WTC11 (cell line): ENCODE measurements at regions not wholly inside any gene's neighbourhood (a gene's known extent, or its start where the extent isn't known, plus 50 kb on each side); places are given as distances from the start of the nearest gene placed in this dataset.

Experiments
- ATAC-seq: fragments of 200-7000 bp; cut with Tn5 transposase; 2 replicates; pipeline ENCODE4 v1.10.0; 2021; ENCODE audit warnings: mild to moderate bottlenecking, moderate library complexity
- CTCF ChIA-PET: fragments of 300-600 bp; sonication (Branson Sonifier 250); formaldehyde crosslinking; loops from one replicate; lab custom pipeline; 2021; ENCODE audit warnings: antibody characterized with exemption; lab: Charles Lee
- POLR2A ChIA-PET: fragments of 350-600 bp; sonication (Branson Sonifier 250); formaldehyde crosslinking; loops from one replicate; lab custom pipeline; 2021; ENCODE audit warnings: antibody characterized with exemption; lab: Charles Lee
- DNase-seq: peaks from one replicate; pipeline ENCODE4 v3.0.0; 2021; ENCODE audit warnings: low spot score
- H3K27ac Mint-ChIP-seq: 2 replicates; pipeline ENCODE4 v1.8.0; 2021; ENCODE audit warnings: mixed read lengths
- H3K27me3 Mint-ChIP-seq: 2 replicates; pipeline ENCODE4 v1.8.0; 2021; ENCODE audit warnings: low read depth, mild to moderate bottlenecking, moderate library complexity, mixed read lengths
- H3K36me3 Mint-ChIP-seq: 2 replicates; pipeline ENCODE4 v1.8.0; 2021; ENCODE audit warnings: mixed read lengths
- H3K4me1 Mint-ChIP-seq: 2 replicates; pipeline ENCODE4 v1.8.0; 2022; ENCODE audit warnings: mixed read lengths
- H3K4me3 Mint-ChIP-seq: 2 replicates; pipeline ENCODE4 v1.8.0; 2021; ENCODE audit warnings: mild to moderate bottlenecking, moderate library complexity, mixed read lengths
- H3K9me3 Mint-ChIP-seq: 2 replicates; pipeline ENCODE4 v1.8.0; 2021; ENCODE audit warnings: mixed read lengths
- GABPB1 ChIP-seq: sonication (generic); formaldehyde crosslinking; IDR thresholded peaks from 2 replicates; pipeline ENCODE4 v1.8.1; 2023; ENCODE audit warnings: mild to moderate bottlenecking, missing genetic modification reagents
- GRHL2 ChIP-seq: fragments of 250-450 bp; sonication (Bioruptor Pico); IDR thresholded peaks from 2 replicates; pipeline ENCODE4 v1.8.0; 2022; ENCODE audit warnings: mild to moderate bottlenecking, moderate library complexity; ENCODE audit not compliant: insufficient replicate concordance, severe bottlenecking
- NFATC4 ChIP-seq: fragments of 250-450 bp; sonication (Bioruptor Pico); IDR thresholded peaks from 2 replicates; pipeline ENCODE4 v1.9.0; 2021; ENCODE audit warnings: mild to moderate bottlenecking
- SMAD3 ChIP-seq: sonication (generic); formaldehyde crosslinking; IDR thresholded peaks from 2 replicates; pipeline ENCODE4 v1.8.0; 2022; ENCODE audit warnings: missing genetic modification reagents, mild to moderate bottlenecking, borderline replicate concordance
- SOX15 ChIP-seq: fragments of 250-450 bp; sonication (Bioruptor Pico); IDR thresholded peaks from 2 replicates; pipeline ENCODE4 v1.9.0; 2021; ENCODE audit warnings: mild to moderate bottlenecking
- TCF7 ChIP-seq: sonication (generic); formaldehyde crosslinking; IDR thresholded peaks from 2 replicates; pipeline ENCODE4 v1.8.0; 2022; ENCODE audit warnings: mild to moderate bottlenecking, low read depth, missing genetic modification reagents, moderate library complexity
- ZNF263 ChIP-seq: sonication (generic); formaldehyde crosslinking; IDR thresholded peaks from 2 replicates; pipeline ENCODE4 v1.8.1; 2022; ENCODE audit warnings: low read depth, mild to moderate bottlenecking, moderate library complexity, missing genetic modification reagents
- TF ChIP-seq, protein P1 (sequence below): sonication (generic); formaldehyde crosslinking; IDR thresholded peaks from 2 replicates; pipeline ENCODE4 v1.8.1; 2023; ENCODE audit warnings: mild to moderate bottlenecking, missing genetic modification reagents, moderate library complexity
- TF ChIP-seq, protein P2 (sequence below): sonication (generic); formaldehyde crosslinking; IDR thresholded peaks from 2 replicates; pipeline ENCODE4 v1.8.1; 2023; ENCODE audit warnings: mild to moderate bottlenecking, moderate library complexity, missing genetic modification reagents
- TF ChIP-seq, protein P3 (sequence below): sonication (generic); formaldehyde crosslinking; IDR thresholded peaks from 2 replicates; pipeline ENCODE4 v1.8.1; 2023; ENCODE audit warnings: mild to moderate bottlenecking, missing genetic modification reagents
- TF ChIP-seq, protein P4 (sequence below): fragments of 200-600 bp; IDR thresholded peaks from 2 replicates; pipeline ENCODE4 v1.8.0; 2022; ENCODE audit warnings: antibody characterized with exemption
- TF ChIP-seq, protein P5 (sequence below): fragments of 250-450 bp; sonication (Bioruptor Pico); IDR thresholded peaks from 2 replicates; pipeline ENCODE4 v2.1.2; 2022; ENCODE audit warnings: mild to moderate bottlenecking, moderate library complexity

DNA sequence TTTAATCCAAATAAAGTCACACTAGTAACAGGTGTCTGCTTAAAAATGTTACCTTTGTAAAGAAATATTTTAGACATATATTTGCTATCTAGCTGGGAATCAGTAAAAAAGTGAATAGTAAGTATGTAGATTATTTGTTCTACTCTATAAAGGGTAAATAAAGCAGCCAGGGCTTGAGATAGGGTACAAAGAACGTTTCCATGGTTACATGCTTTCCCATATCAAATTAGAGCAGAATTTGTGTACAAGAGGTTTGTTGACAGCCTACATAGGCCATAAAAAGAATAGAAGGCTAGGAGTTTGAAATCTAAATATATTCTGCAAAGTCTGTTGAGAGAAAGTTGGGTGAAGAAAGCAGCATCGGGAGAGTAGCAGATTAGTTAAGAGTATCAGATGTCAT lies 160.9 kb upstream of the POU5F2 start:
- Mint-ChIP-seq H3K27me3 (no peaks in the 10 kb centered on the region; the same call in 1 of the 2 replicates), H3K36me3 (no peaks in the 10 kb centered on the region), H3K27ac (no peak overlapping the region), H3K4me1 (no peaks in the 10 kb centered on the region), H3K9me3 (no peaks in the 10 kb centered on the region), H3K4me3 (no peak overlapping the region)
- TF ChIP-seq SOX15 (CRISPR knock-in tag), result no peak
- TF ChIP-seq, protein P1, sequence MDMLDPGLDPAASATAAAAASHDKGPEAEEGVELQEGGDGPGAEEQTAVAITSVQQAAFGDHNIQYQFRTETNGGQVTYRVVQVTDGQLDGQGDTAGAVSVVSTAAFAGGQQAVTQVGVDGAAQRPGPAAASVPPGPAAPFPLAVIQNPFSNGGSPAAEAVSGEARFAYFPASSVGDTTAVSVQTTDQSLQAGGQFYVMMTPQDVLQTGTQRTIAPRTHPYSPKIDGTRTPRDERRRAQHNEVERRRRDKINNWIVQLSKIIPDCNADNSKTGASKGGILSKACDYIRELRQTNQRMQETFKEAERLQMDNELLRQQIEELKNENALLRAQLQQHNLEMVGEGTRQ (CRISPR knock-in tag), result no peak
- TF ChIP-seq SMAD3 (CRISPR knock-in tag), result no peak
- no peak for TF ChIP-seq GABPB1 (CRISPR knock-in tag)
- no peak for TF ChIP-seq GRHL2 (CRISPR knock-in tag)
- TF ChIP-seq, protein P2, sequence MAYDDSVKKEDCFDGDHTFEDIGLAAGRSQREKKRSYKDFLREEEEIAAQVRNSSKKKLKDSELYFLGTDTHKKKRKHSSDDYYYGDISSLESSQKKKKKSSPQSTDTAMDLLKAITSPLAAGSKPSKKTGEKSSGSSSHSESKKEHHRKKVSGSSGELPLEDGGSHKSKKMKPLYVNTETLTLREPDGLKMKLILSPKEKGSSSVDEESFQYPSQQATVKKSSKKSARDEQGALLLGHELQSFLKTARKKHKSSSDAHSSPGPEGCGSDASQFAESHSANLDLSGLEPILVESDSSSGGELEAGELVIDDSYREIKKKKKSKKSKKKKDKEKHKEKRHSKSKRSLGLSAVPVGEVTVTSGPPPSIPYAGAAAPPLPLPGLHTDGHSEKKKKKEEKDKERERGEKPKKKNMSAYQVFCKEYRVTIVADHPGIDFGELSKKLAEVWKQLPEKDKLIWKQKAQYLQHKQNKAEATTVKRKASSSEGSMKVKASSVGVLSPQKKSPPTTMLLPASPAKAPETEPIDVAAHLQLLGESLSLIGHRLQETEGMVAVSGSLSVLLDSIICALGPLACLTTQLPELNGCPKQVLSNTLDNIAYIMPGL, result no peak
- no peak for TF ChIP-seq NFATC4 (CRISPR knock-in tag)
- CTCF ChIA-PET, result no interaction called here
- DNase-seq (no peak), ATAC-seq (no peak)
- POLR2A ChIA-PET, result no interaction called here

DNA sequence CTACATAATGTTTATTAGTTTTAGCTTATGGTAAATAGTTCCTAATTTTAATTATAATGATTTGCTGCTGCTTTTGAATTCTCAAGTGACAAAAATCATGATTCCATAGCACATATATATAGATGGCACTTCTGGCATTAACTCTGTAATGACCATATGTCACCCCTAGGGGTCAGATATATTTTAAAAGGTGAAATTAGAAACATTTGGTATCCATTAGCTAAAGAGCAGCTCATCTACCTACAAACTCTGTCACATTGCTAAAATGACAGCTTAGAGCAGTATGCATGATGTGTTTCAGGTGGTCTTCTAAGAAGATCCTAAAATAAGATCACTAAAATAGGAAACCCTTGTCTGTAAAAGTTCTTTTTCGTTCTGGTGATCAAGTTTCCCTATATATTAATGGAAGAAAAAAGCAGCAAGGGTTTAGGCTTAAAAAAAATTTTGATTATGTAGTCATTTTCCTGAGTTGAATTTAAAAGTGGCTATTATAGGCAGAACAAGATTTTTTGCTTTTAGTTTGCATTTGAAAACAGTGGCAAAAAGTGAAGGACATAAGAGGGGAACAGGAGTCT lies 157.7 kb upstream of the POU5F2 start:
- ChIA-PET POLR2A (interaction anchor here (0.6 kb wide), 1 partner anchor 654 kb away, joined by 3 read pairs; no protein-coding TSS in a partner anchor), CTCF (interaction anchor here (0.6 to 1.7 kb wide), 12 partner anchors 9 to 951 kb away, joined by 3 to 7 read pairs (median 3); no protein-coding TSS in a partner anchor)
- Mint-ChIP-seq H3K4me1 (no peaks in the 10 kb centered on the region), H3K27ac (no peak overlapping the region), H3K27me3 (no peaks in the 10 kb centered on the region; the same call in 1 of the 2 replicates), H3K36me3 (no peaks in the 10 kb centered on the region), H3K9me3 (no peaks in the 10 kb centered on the region), H3K4me3 (no peak overlapping the region)
- peak; percentile 66 for ATAC-seq
- no peak for DNase-seq
- TF ChIP-seq ZNF263 (CRISPR knock-in tag) (no peak), TCF7 (CRISPR knock-in tag) (no peak)
- TF ChIP-seq, protein P3, sequence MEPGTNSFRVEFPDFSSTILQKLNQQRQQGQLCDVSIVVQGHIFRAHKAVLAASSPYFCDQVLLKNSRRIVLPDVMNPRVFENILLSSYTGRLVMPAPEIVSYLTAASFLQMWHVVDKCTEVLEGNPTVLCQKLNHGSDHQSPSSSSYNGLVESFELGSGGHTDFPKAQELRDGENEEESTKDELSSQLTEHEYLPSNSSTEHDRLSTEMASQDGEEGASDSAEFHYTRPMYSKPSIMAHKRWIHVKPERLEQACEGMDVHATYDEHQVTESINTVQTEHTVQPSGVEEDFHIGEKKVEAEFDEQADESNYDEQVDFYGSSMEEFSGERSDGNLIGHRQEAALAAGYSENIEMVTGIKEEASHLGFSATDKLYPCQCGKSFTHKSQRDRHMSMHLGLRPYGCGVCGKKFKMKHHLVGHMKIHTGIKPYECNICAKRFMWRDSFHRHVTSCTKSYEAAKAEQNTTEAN (CRISPR knock-in tag), result no peak
- TF ChIP-seq, protein P4, sequence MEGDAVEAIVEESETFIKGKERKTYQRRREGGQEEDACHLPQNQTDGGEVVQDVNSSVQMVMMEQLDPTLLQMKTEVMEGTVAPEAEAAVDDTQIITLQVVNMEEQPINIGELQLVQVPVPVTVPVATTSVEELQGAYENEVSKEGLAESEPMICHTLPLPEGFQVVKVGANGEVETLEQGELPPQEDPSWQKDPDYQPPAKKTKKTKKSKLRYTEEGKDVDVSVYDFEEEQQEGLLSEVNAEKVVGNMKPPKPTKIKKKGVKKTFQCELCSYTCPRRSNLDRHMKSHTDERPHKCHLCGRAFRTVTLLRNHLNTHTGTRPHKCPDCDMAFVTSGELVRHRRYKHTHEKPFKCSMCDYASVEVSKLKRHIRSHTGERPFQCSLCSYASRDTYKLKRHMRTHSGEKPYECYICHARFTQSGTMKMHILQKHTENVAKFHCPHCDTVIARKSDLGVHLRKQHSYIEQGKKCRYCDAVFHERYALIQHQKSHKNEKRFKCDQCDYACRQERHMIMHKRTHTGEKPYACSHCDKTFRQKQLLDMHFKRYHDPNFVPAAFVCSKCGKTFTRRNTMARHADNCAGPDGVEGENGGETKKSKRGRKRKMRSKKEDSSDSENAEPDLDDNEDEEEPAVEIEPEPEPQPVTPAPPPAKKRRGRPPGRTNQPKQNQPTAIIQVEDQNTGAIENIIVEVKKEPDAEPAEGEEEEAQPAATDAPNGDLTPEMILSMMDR, result peak; percentile 58

DNA sequence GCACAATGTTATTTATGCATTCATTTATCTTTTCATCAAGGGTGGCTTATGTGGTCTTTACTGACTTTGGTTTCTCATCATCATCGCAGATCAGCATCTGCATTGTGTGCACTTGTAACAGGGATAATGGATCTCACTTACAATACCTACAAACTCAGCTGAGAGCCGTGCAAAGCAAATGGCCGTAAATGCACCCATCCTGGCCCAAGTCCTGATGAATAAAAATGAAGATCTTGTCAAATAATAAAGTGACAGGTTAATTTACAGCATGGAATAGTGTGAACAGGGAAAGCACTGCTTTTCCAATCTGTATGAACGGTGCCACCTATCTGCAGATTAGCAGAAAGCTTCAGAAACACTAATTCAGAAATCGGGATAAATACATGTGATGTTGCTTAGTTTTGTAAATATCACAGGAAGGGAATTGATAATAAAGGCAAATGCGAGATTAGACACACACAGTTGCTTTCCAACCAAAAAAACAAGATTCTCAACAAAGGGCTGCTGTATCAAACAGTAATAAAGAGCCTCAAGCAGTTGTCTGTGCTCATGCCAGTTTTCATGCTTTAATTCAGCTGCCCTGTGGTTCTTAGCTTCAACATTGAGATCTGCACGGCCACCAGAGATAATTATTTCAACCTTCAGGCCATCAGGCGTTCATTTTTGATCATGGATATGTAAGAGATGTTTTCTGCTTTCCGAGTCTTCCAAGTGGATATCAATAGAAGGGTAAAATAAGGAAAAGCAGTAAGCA lies 153.4 kb upstream of the POU5F2 start:
- Mint-ChIP-seq H3K27me3 (no peaks in the 10 kb centered on the region; the same call in 1 of the 2 replicates), H3K36me3 (no peaks in the 10 kb centered on the region), H3K4me3 (no peak overlapping the region), H3K27ac (no peak overlapping the region), H3K4me1 (no peaks in the 10 kb centered on the region), H3K9me3 (no peaks in the 10 kb centered on the region)
- ATAC-seq (no peak; the same call in 1 of the 2 replicates), DNase-seq (no peak)
- CTCF ChIA-PET, result interaction anchor here (0.5 to 1.4 kb wide), 11 partner anchors 11 to 938 kb away, joined by 3 to 7 read pairs (median 3); no protein-coding TSS in a partner anchor
- POLR2A ChIA-PET, result interaction anchor here (0.8 kb wide), 1 partner anchor 19 kb away, joined by 5 read pairs; no protein-coding TSS in a partner anchor
- TF ChIP-seq, protein P5, sequence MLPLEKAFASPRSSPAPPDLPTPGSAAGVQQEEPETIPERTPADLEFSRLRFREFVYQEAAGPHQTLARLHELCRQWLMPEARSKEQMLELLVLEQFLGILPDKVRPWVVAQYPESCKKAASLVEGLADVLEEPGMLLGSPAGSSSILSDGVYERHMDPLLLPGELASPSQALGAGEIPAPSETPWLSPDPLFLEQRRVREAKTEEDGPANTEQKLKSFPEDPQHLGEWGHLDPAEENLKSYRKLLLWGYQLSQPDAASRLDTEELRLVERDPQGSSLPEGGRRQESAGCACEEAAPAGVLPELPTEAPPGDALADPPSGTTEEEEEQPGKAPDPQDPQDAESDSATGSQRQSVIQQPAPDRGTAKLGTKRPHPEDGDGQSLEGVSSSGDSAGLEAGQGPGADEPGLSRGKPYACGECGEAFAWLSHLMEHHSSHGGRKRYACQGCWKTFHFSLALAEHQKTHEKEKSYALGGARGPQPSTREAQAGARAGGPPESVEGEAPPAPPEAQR (CRISPR knock-in tag), result no peak
